H1 (cell line): ENCODE measurements at regions not wholly inside any gene's neighbourhood (a gene's known extent, or its start where the extent isn't known, plus 50 kb on each side); places are given as distances from the start of the nearest gene placed in this dataset.

Experiments
- CTCF ChIP-seq, 3 experiments: IDR thresholded peaks; 1 replicate in 2 of 3; 2 replicates in 1 of 3; pipeline versions ENCODE4 v1.5.1 to v1.6.1; 2011; ENCODE audit warnings: low read length in 3 of 3, mild to moderate bottlenecking in 3 of 3, inconsistent platforms in 2 of 3, low read depth in 1 of 3, moderate library complexity in 1 of 3; ENCODE audit not compliant: insufficient read depth in 1 of 3; ENCODE audit errors: control extremely low read depth in 1 of 3

- TF ChIP-seq CTCF (IDR thresholded peaks at IDR 0.05; ENCODE audit: control extremely low read depth in 1 of 3, insufficient read depth in 1 of 3, low read depth in 1 of 3, low read length in 3 of 3), result no peak
- TF ChIP-seq, all 59 proteins: peak for 0
Measured at GRCh38 chr10:52673468-52673867, 99.1 kb downstream of the MBL2 start (continued).
